Body of pancreas (tissue), 4 donors: ENCODE measurements at regions not wholly inside any gene's neighbourhood (a gene's known extent, or its start where the extent isn't known, plus 50 kb on each side); places are given as distances from the start of the nearest gene placed in this dataset.

Experiments used
- POLR2A ChIP-seq, 3 donors: fragments of 450-650 bp; IDR thresholded peaks; one replicate each; pipeline ENCODE4 v1.6.1; 2016; ENCODE audit warnings: antibody characterized with exemption in 3 of 3, mild to moderate bottlenecking in 2 of 3
- TF ChIP-seq, protein P1 (sequence below), 7 experiments: fragments of 450-650 bp in 4 of 7; fragments of 200-600 bp in 3 of 7; sonication (generic) in 3 of 7; IDR thresholded peaks; one replicate each; pipeline ENCODE4 v1.5.1; 2016 to 2019; ENCODE audit warnings: antibody characterized with exemption in 7 of 7

DNA sequence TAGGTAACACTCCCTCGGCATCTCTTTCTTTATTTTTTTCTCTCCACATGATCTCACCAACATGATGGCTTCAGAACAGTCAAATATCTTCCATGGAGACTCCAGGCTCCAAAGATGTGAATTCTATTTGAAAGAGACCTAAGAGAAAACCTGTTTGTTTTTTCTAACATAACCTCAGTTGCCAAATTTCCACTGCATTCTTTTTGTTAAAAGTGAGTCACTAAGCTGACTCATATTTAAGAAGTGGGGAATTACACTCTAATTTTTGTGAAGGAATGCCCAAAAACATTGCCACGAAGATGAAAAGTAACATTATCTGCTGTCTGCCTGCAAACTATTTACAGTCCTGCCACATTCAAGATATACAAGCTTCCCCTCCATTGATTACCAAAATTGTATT is 1337.6 kb downstream of the LRFN5 start:
- TF ChIP-seq POLR2A (IDR thresholded peaks at IDR 0.05), result no peak
- TF ChIP-seq, protein P1, sequence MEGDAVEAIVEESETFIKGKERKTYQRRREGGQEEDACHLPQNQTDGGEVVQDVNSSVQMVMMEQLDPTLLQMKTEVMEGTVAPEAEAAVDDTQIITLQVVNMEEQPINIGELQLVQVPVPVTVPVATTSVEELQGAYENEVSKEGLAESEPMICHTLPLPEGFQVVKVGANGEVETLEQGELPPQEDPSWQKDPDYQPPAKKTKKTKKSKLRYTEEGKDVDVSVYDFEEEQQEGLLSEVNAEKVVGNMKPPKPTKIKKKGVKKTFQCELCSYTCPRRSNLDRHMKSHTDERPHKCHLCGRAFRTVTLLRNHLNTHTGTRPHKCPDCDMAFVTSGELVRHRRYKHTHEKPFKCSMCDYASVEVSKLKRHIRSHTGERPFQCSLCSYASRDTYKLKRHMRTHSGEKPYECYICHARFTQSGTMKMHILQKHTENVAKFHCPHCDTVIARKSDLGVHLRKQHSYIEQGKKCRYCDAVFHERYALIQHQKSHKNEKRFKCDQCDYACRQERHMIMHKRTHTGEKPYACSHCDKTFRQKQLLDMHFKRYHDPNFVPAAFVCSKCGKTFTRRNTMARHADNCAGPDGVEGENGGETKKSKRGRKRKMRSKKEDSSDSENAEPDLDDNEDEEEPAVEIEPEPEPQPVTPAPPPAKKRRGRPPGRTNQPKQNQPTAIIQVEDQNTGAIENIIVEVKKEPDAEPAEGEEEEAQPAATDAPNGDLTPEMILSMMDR (IDR thresholded peaks at IDR 0.05), result no peak
